Endothelial cell (in vitro differentiated cells): ENCODE measurements at regions not wholly inside any gene's neighbourhood (a gene's known extent, or its start where the extent isn't known, plus 50 kb on each side); places are given as distances from the start of the nearest gene placed in this dataset.

Source experiments
- DNase-seq: peaks from one replicate; pipeline ENCODE4 v3.0.0; 2021; ENCODE audit warnings: low spot score
- H3K27ac Mint-ChIP-seq: one replicate; pipeline ENCODE4 v1.8.0; 2021; ENCODE audit warnings: mixed read lengths, inconsistent platforms; ENCODE audit not compliant: unreplicated experiment
- H3K27me3 Mint-ChIP-seq: one replicate; pipeline ENCODE4 v1.8.0; 2021; ENCODE audit warnings: mild to moderate bottlenecking, moderate library complexity, mixed read lengths, inconsistent platforms; ENCODE audit not compliant: unreplicated experiment
- H3K36me3 Mint-ChIP-seq: one replicate; pipeline ENCODE4 v1.8.0; 2021; ENCODE audit warnings: mild to moderate bottlenecking, low read depth, mixed read lengths, inconsistent platforms; ENCODE audit not compliant: unreplicated experiment
- H3K4me1 Mint-ChIP-seq: one replicate; pipeline ENCODE4 v1.8.0; 2021; ENCODE audit warnings: mild to moderate bottlenecking, mixed read lengths, inconsistent platforms; ENCODE audit not compliant: unreplicated experiment
- H3K4me3 Mint-ChIP-seq: one replicate; pipeline ENCODE4 v1.8.0; 2021; ENCODE audit warnings: mild to moderate bottlenecking, mixed read lengths, inconsistent platforms; ENCODE audit not compliant: unreplicated experiment
- H3K9me3 Mint-ChIP-seq: one replicate; pipeline ENCODE4 v1.8.0; 2021; ENCODE audit warnings: mixed read lengths, inconsistent platforms; ENCODE audit not compliant: unreplicated experiment
- CTCF ChIP-seq: fragments of 200-600 bp; sonication (generic); IDR thresholded peaks from one replicate; pipeline ENCODE4 v1.5.0; 2021; ENCODE audit warnings: antibody characterized with exemption; ENCODE audit not compliant: unreplicated experiment

- no peak for TF ChIP-seq CTCF
- peaks cover 3% of the 10 kb centered on the region for H3K27me3 Mint-ChIP-seq
- no peaks in the 10 kb centered on the region for H3K36me3 Mint-ChIP-seq
- H3K4me3 Mint-ChIP-seq = no peak overlapping the region
- no peak overlapping the region for H3K27ac Mint-ChIP-seq
- no peaks in the 10 kb centered on the region for H3K4me1 Mint-ChIP-seq
- no peaks in the 10 kb centered on the region for H3K9me3 Mint-ChIP-seq
- no peak for DNase-seq
Observed at GRCh38 chr2:180523621-180524340, 456.6 kb upstream of the UBE2E3 start.

GRCh38 chr2:180520921-180521581, 459.4 kb upstream of the UBE2E3 start:
- Mint-ChIP-seq H3K4me1 (no peaks in the 10 kb centered on the region), H3K4me3 (no peak overlapping the region)
- DNase-seq = no peak

GRCh38 chr2:180520206-180520605, 460.2 kb upstream of the UBE2E3 start:
- Mint-ChIP-seq H3K27me3 (no peaks in the 10 kb centered on the region), H3K4me1 (no peaks in the 10 kb centered on the region), H3K36me3 (no peaks in the 10 kb centered on the region), H3K4me3 (no peak overlapping the region), H3K27ac (no peak overlapping the region), H3K9me3 (no peaks in the 10 kb centered on the region)
- DNase-seq = no peak
- TF ChIP-seq CTCF = no peak

More at GRCh38 chr2:180520921-180521581, 459.4 kb upstream of the UBE2E3 start:
- Mint-ChIP-seq H3K27me3 (peaks cover 3% of the 10 kb centered on the region), H3K9me3 (no peaks in the 10 kb centered on the region), H3K27ac (no peak overlapping the region), H3K36me3 (no peaks in the 10 kb centered on the region)
- no peak for TF ChIP-seq CTCF

- no peak for TF ChIP-seq CTCF
- Mint-ChIP-seq H3K27me3 (no peaks in the 10 kb centered on the region), H3K9me3 (no peaks in the 10 kb centered on the region), H3K4me3 (no peak overlapping the region), H3K36me3 (no peaks in the 10 kb centered on the region), H3K27ac (no peak overlapping the region), H3K4me1 (no peaks in the 10 kb centered on the region)
- DNase-seq = no peak
Observed at GRCh38 chr2:180519276-180519675, 461.1 kb upstream of the UBE2E3 start.

- DNase-seq = no peak
- H3K36me3 Mint-ChIP-seq = no peaks in the 10 kb centered on the region
- no peak overlapping the region for H3K27ac Mint-ChIP-seq
- H3K27me3 Mint-ChIP-seq = no peaks in the 10 kb centered on the region
- H3K4me3 Mint-ChIP-seq = no peak overlapping the region
- H3K9me3 Mint-ChIP-seq = no peaks in the 10 kb centered on the region
- no peak for TF ChIP-seq CTCF
- H3K4me1 Mint-ChIP-seq = no peaks in the 10 kb centered on the region
Observed at GRCh38 chr2:180516232-180516631, 464.2 kb upstream of the UBE2E3 start.
